Neural cell (in vitro differentiated cells): ENCODE measurements at regions not wholly inside any gene's neighbourhood (a gene's known extent, or its start where the extent isn't known, plus 50 kb on each side); places are given as distances from the start of the nearest gene placed in this dataset.

ENCODE experiments used
- CTCF ChIP-seq: fragments of 450-650 bp; IDR thresholded peaks from 2 replicates; pipeline ENCODE4 v1.5.1; 2014; ENCODE audit warnings: antibody characterized with exemption, mild to moderate bottlenecking, moderate library complexity; ENCODE audit not compliant: poor library complexity, severe bottlenecking
- EP300 ChIP-seq: fragments of 450-650 bp; conservative IDR thresholded peaks from 2 replicates; pipeline ENCODE4 v1.6.1; 2014; ENCODE audit warnings: antibody characterized with exemption, mild to moderate bottlenecking, moderate library complexity; ENCODE audit not compliant: poor library complexity, severe bottlenecking
- EZH2 ChIP-seq: fragments of 200-600, 300-800 bp; shearing (Covaris generic), sonication (generic); IDR thresholded peaks from 2 replicates; pipeline ENCODE4 v1.6.1; 2014; ENCODE audit warnings: antibody characterized with exemption, low read length, borderline replicate concordance, mild to moderate bottlenecking; ENCODE audit not compliant: insufficient read depth, poor library complexity, severe bottlenecking
- MXI1 ChIP-seq: fragments of 450-650 bp; conservative IDR thresholded peaks from 2 replicates; pipeline ENCODE4 v1.6.1; 2014; ENCODE audit warnings: antibody characterized with exemption, mild to moderate bottlenecking; ENCODE audit not compliant: poor library complexity, severe bottlenecking
- POLR2AphosphoS5 ChIP-seq: IDR thresholded peaks from 2 replicates; pipeline ENCODE4 v1.6.1; 2012
- RAD21 ChIP-seq: fragments of 450-650 bp; conservative IDR thresholded peaks from 2 replicates; pipeline ENCODE4 v1.6.1; 2014; ENCODE audit warnings: antibody characterized with exemption, mild to moderate bottlenecking, moderate library complexity
- REST ChIP-seq: IDR thresholded peaks from 2 replicates; pipeline ENCODE4 v1.6.1; 2012; ENCODE audit warnings: borderline replicate concordance
- SMC3 ChIP-seq: fragments of 450-650 bp; conservative IDR thresholded peaks from 2 replicates; pipeline ENCODE4 v1.6.1; 2014; ENCODE audit warnings: antibody characterized with exemption, mild to moderate bottlenecking, moderate library complexity; ENCODE audit not compliant: poor library complexity
- TAF1 ChIP-seq: IDR thresholded peaks from 2 replicates; pipeline ENCODE4 v1.6.1; 2012; ENCODE audit warnings: low read depth

GRCh38 chr1:76705560-76705959, 161.7 kb upstream of the ST6GALNAC5 start:
- TF ChIP-seq REST (no peak), CTCF (no peak), POLR2AphosphoS5 (no peak), EZH2 (no peak), TAF1 (no peak), EP300 (no peak), MXI1 (no peak), RAD21 (no peak), SMC3 (no peak)
